ENCODE measurements at regions not wholly inside any gene's neighbourhood (a gene's known extent, or its start where the extent isn't known, plus 50 kb on each side); places are given as distances from the start of the nearest gene placed in this dataset.

GRCh38 chr2:48043131-48043700, 136.9 kb upstream of the FBXO11 start:
- H3K79me2 ChIP-seq: no peaks in the 10 kb centered on the region
- WGBS (ENCODE audit: low lambda C conversion rate, missing lambda C conversion rate): 74% methylated on average over 4 of the region's 4 CpGs
- no peak overlapping the region for H3K27ac ChIP-seq
- H3K9me2 ChIP-seq (replicated peaks; ENCODE audit: insufficient read depth): no peaks in the 10 kb centered on the region
- H3K4me2 ChIP-seq: no peak overlapping the region
- H4K20me1 ChIP-seq (ENCODE audit: insufficient read depth, poor library complexity, severe bottlenecking): no peaks in the 10 kb centered on the region
- H3K9me3 ChIP-seq (ENCODE audit: low read depth): no peaks in the 10 kb centered on the region
- DNase-seq (ENCODE audit: low spot score): no peak
- H3K4me1 ChIP-seq (ENCODE audit: insufficient read depth): no peaks in the 10 kb centered on the region
- H2AFZ ChIP-seq: no peak overlapping the region
- no peak overlapping the region for H3K4me3 ChIP-seq
- H3K27me3 ChIP-seq: no peaks in the 10 kb centered on the region
- H3K36me3 ChIP-seq (replicated peaks; ENCODE audit: insufficient read depth, low read depth): no peaks in the 10 kb centered on the region
- no peak for TF ChIP-seq EZH2phosphoT487 (IDR thresholded peaks at IDR 0.05; ENCODE audit: low read depth, severe bottlenecking, unreplicated experiment)
- no peak for TF ChIP-seq EZH2 (IDR thresholded peaks at IDR 0.05; ENCODE audit: borderline replicate concordance)
- TF ChIP-seq, protein P1, sequence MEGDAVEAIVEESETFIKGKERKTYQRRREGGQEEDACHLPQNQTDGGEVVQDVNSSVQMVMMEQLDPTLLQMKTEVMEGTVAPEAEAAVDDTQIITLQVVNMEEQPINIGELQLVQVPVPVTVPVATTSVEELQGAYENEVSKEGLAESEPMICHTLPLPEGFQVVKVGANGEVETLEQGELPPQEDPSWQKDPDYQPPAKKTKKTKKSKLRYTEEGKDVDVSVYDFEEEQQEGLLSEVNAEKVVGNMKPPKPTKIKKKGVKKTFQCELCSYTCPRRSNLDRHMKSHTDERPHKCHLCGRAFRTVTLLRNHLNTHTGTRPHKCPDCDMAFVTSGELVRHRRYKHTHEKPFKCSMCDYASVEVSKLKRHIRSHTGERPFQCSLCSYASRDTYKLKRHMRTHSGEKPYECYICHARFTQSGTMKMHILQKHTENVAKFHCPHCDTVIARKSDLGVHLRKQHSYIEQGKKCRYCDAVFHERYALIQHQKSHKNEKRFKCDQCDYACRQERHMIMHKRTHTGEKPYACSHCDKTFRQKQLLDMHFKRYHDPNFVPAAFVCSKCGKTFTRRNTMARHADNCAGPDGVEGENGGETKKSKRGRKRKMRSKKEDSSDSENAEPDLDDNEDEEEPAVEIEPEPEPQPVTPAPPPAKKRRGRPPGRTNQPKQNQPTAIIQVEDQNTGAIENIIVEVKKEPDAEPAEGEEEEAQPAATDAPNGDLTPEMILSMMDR (IDR thresholded peaks at IDR 0.05; ENCODE audit: poor library complexity): no peak

DNA sequence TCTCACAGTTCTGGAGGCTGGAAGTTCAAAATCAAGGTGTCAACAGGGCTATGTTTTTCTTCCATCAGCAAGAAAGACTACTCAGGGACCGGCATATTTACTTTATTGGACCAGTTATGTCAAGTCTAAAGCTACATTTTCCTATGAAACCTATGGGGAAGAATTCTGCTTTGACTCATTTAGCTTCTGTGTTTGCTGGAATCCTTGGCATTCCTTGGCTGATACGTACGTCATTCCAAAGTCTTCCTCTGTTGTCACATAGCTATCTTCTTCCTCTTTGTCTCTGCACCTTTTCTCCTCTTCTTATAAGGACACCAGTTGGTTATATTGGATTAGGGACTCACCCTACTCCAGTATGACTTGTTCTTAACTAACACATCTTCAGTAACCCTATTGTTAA, 137.4 kb upstream of the FBXO11 start:
- TF ChIP-seq, protein P1 (IDR thresholded peaks at IDR 0.05; ENCODE audit: poor library complexity): no peak
- H3K27ac ChIP-seq: no peak overlapping the region
- WGBS (ENCODE audit: low lambda C conversion rate, missing lambda C conversion rate): 72% methylated on average over 3 of the region's 3 CpGs

GRCh38 chr2:48045613-48046012, 139.3 kb upstream of the FBXO11 start:
- no peaks in the 10 kb centered on the region for H4K20me1 ChIP-seq (ENCODE audit: insufficient read depth, poor library complexity, severe bottlenecking)
- 91% methylated on average over 1 of the region's 1 CpG for WGBS (ENCODE audit: low lambda C conversion rate, missing lambda C conversion rate)
- no peak overlapping the region for H3K27ac ChIP-seq
- no peaks in the 10 kb centered on the region for H3K79me2 ChIP-seq
- H3K4me3 ChIP-seq: no peak overlapping the region
- H3K36me3 ChIP-seq (replicated peaks; ENCODE audit: insufficient read depth, low read depth): no peaks in the 10 kb centered on the region
- no peak for DNase-seq (ENCODE audit: low spot score)
- no peaks in the 10 kb centered on the region for H3K9me2 ChIP-seq (replicated peaks; ENCODE audit: insufficient read depth)
- no peaks in the 10 kb centered on the region for H3K9me3 ChIP-seq (ENCODE audit: low read depth)
- no peaks in the 10 kb centered on the region for H3K4me1 ChIP-seq (ENCODE audit: insufficient read depth)
- TF ChIP-seq EZH2phosphoT487 (IDR thresholded peaks at IDR 0.05; ENCODE audit: low read depth, severe bottlenecking, unreplicated experiment) (no peak), EZH2 (IDR thresholded peaks at IDR 0.05; ENCODE audit: borderline replicate concordance) (no peak)
- TF ChIP-seq, protein P1 (IDR thresholded peaks at IDR 0.05; ENCODE audit: poor library complexity): no peak
- no peak overlapping the region for H2AFZ ChIP-seq
- no peaks in the 10 kb centered on the region for H3K27me3 ChIP-seq
- H3K4me2 ChIP-seq: no peak overlapping the region

More for the DNA sequence above, 137.4 kb upstream of the FBXO11 start:
- Histone ChIP-seq H3K36me3 (replicated peaks; ENCODE audit: insufficient read depth, low read depth) (no peaks in the 10 kb centered on the region), H3K4me2 (no peak overlapping the region), H2AFZ (no peak overlapping the region), H3K27me3 (no peaks in the 10 kb centered on the region), H3K9me3 (ENCODE audit: low read depth) (no peaks in the 10 kb centered on the region), H3K9me2 (replicated peaks; ENCODE audit: insufficient read depth) (no peaks in the 10 kb centered on the region), H4K20me1 (ENCODE audit: insufficient read depth, poor library complexity, severe bottlenecking) (no peaks in the 10 kb centered on the region), H3K79me2 (no peaks in the 10 kb centered on the region), H3K4me1 (ENCODE audit: insufficient read depth) (no peaks in the 10 kb centered on the region), H3K4me3 (no peak overlapping the region)
- no peak for DNase-seq (ENCODE audit: low spot score)

All from hepatocyte (in vitro differentiated cells).